Mucosa of descending colon (tissue), 3 donors: ENCODE measurements at regions not wholly inside any gene's neighbourhood (a gene's known extent, or its start where the extent isn't known, plus 50 kb on each side); places are given as distances from the start of the nearest gene placed in this dataset.
"Not testable (repeated sequence)": the region's sequence is repeated elsewhere in the genome, so short reads cannot be mapped to it uniquely, and the experiment has no call there.

Experiments
- ATAC-seq: fragments of 200-7000 bp; cut with Tn5 transposase; one replicate; pipeline ENCODE4 v1.9.1; 2020; ENCODE audit warnings: mild to moderate bottlenecking, moderate library complexity
- DNase-seq, 3 donors: peaks; one replicate each; pipeline ENCODE4 v3.0.0-alpha.2; 2020
- H3K36me3 ChIP-seq: fragments of 200-600 bp; one replicate; pipeline ENCODE4 v1.8.0; 2021; ENCODE audit warnings: low read depth, mild to moderate bottlenecking
- H3K4me1 ChIP-seq: fragments of 200-600 bp; one replicate; pipeline ENCODE4 v1.8.0; 2021; ENCODE audit warnings: low read depth, mild to moderate bottlenecking
- H3K4me3 ChIP-seq: fragments of 200-600 bp; one replicate; pipeline ENCODE4 v1.8.0; 2021; ENCODE audit warnings: mild to moderate bottlenecking
- H3K9me3 ChIP-seq: fragments of 200-600 bp; one replicate; pipeline ENCODE4 v1.8.0; 2021; ENCODE audit warnings: mild to moderate bottlenecking
- CTCF ChIP-seq: fragments of 200-600 bp; IDR thresholded peaks from one replicate; pipeline ENCODE4 v1.8.0; 2022; ENCODE audit warnings: antibody characterized with exemption, mild to moderate bottlenecking
- intact Hi-C, 2 donors: fragments of 100-400 bp; cut with DNase I in 1 of 2; cut with micrococcal nuclease in 1 of 2; formaldehyde crosslinking; loops; one replicate each; pipeline versions ENCODE4 v1.11.0 to v1.11.1; 2022; cut with DNase I, micrococcal nuclease
- donor health status: DM: no; HTN: no; CAD: no; lungs with moderate emphysema.
- donor health status: DM: no; HTN: no; CAD: no.
- donor health status: DM: no; HTN: yes; CAD: no.

- no peaks in the 10 kb centered on the region for H3K9me3 ChIP-seq
- H3K4me3 ChIP-seq, result no peak overlapping the region
- no peaks in the 10 kb centered on the region for H3K36me3 ChIP-seq
- no peaks in the 10 kb centered on the region for H3K4me1 ChIP-seq
- ATAC-seq, result no peak
- intact Hi-C loops, result no loop called here
- no peak for TF ChIP-seq CTCF
- DNase-seq, result no peak
Measured at GRCh38 chr3:159882790-159883779, 105.5 kb upstream of the IL12A start.

- no peak overlapping the region for H3K4me3 ChIP-seq
- H3K9me3 ChIP-seq, result no peaks in the 10 kb centered on the region
- peak; percentile 60 for ATAC-seq
- H3K4me1 ChIP-seq, result no peaks in the 10 kb centered on the region
- no peaks in the 10 kb centered on the region for H3K36me3 ChIP-seq
- DNase-seq, result peak in 1 of 3 donors; percentile 15
- no peak for TF ChIP-seq CTCF
- intact Hi-C loops, result loop anchor here in 1 of 2 donors (5.0 kb wide), 1 partner anchor 117 kb away; no protein-coding TSS in a partner anchor
Measured at GRCh38 chr3:159884661-159885402, 103.8 kb upstream of the IL12A start.

GRCh38 chr3:159886050-159886449 is 102.6 kb upstream of the IL12A start:
- no peak for DNase-seq
- no peaks in the 10 kb centered on the region for H3K4me1 ChIP-seq
- no peak for ATAC-seq
- no peak overlapping the region for H3K4me3 ChIP-seq
- intact Hi-C loops, result loop anchor here in 1 of 2 donors (5.0 kb wide), 1 partner anchor 116 kb away; no protein-coding TSS in a partner anchor
- TF ChIP-seq CTCF, result no peak
- no peaks in the 10 kb centered on the region for H3K9me3 ChIP-seq
- no peaks in the 10 kb centered on the region for H3K36me3 ChIP-seq

GRCh38 chr3:159886530-159886929 is 102.1 kb upstream of the IL12A start:
- ATAC-seq, DNase-seq, H3K36me3 ChIP-seq, H3K4me3 ChIP-seq, H3K9me3 ChIP-seq, H3K4me1 ChIP-seq: not testable (repeated sequence)
- intact Hi-C loops, result loop anchor here in 1 of 2 donors (5.0 kb wide), 1 partner anchor 116 kb away; no protein-coding TSS in a partner anchor

GRCh38 chr3:159887168-159887567 is 101.5 kb upstream of the IL12A start:
- intact Hi-C loops, result loop anchor here in 1 of 2 donors (5.0 kb wide), 1 partner anchor 115 kb away; no protein-coding TSS in a partner anchor
- no peak for ATAC-seq
- Histone ChIP-seq H3K9me3 (no peaks in the 10 kb centered on the region), H3K36me3 (no peaks in the 10 kb centered on the region), H3K4me3 (no peak overlapping the region), H3K4me1 (no peaks in the 10 kb centered on the region)
- TF ChIP-seq CTCF, result no peak
- no peak for DNase-seq
